ENCODE measurements at regions not wholly inside any gene's neighbourhood (a gene's known extent, or its start where the extent isn't known, plus 50 kb on each side); places are given as distances from the start of the nearest gene placed in this dataset.

- 87 to 92% methylated on average over 3 of the region's 3 CpGs for WGBS, 2 donors
Observed at GRCh38 chr5:157923765-157924164, 64.8 kb upstream of the CLINT1 start.

DNA sequence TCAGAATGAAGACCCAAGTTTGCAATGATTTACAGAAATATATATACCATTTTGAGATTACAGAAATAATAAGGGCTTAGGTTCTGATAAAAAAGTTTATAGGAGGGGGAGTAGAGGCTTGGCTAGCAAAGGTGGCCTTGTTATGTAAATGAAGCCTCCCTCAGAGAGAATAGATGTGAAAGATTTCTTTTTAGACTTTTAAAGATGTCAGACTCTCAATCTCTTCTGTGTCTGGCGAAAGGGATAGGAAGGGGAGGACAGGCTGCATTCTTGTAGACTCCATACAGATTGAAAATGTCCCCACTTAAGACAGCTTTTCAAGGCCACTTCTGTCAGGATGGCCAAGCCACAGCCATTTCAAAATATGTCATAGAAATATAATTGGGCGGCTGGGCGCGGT, 63.1 kb upstream of the CLINT1 start:
- DNase-seq (no peak), ATAC-seq (ENCODE audit: low FRiP score in 2 of 2) (no peak)
- Histone ChIP-seq H3K9me3 (no peaks in the 10 kb centered on the region), H3K27ac (no peak overlapping the region), H3K36me3 (no peaks in the 10 kb centered on the region), H3K4me3 (no peak overlapping the region), H3K27me3 (no peaks in the 10 kb centered on the region), H3K4me1 (peaks cover 22 to 37% (median 30%) of the 10 kb centered on the region in 4 donors)
- no peak for TF ChIP-seq POLR2A (IDR thresholded peaks at IDR 0.05)
- TF ChIP-seq CTCF (IDR thresholded peaks at IDR 0.05) = no peak
- no peak for TF ChIP-seq POLR2AphosphoS5 (IDR thresholded peaks at IDR 0.05)
- no peak for TF ChIP-seq EP300 (IDR thresholded peaks at IDR 0.05)
- 98 to 100% methylated on average over 4 of the region's 4 CpGs for WGBS, 2 donors

More at GRCh38 chr5:157923765-157924164, 64.8 kb upstream of the CLINT1 start:
- no peaks in the 10 kb centered on the region for H3K9me3 ChIP-seq
- H3K27ac ChIP-seq = no peak overlapping the region
- DNase-seq = no peak
- no peaks in the 10 kb centered on the region for H3K27me3 ChIP-seq
- TF ChIP-seq POLR2A (IDR thresholded peaks at IDR 0.05) (no peak), CTCF (IDR thresholded peaks at IDR 0.05) (no peak)
- no peak overlapping the region for H3K4me3 ChIP-seq
- peaks cover 12 to 22% (median 18%) of the 10 kb centered on the region in 4 donors for H3K4me1 ChIP-seq
- ATAC-seq (ENCODE audit: low FRiP score in 2 of 2) = no peak
- no peaks in the 10 kb centered on the region for H3K36me3 ChIP-seq

GRCh38 chr5:157920828-157921170, 61.9 kb upstream of the CLINT1 start:
- Histone ChIP-seq H3K9me3 (no peaks in the 10 kb centered on the region), H3K27me3 (no peaks in the 10 kb centered on the region), H3K4me1 (peaks cover 22 to 46% (median 36%) of the 10 kb centered on the region in 4 donors), H3K4me3 (no peak overlapping the region), H3K36me3 (no peaks in the 10 kb centered on the region), H3K27ac (peak overlapping the region in 2 of 4 donors; percentile 35 to 72)
- TF ChIP-seq EP300 (IDR thresholded peaks at IDR 0.05) = no peak
- TF ChIP-seq POLR2A (IDR thresholded peaks at IDR 0.05) = no peak
- TF ChIP-seq POLR2AphosphoS5 (IDR thresholded peaks at IDR 0.05) = no peak
- TF ChIP-seq CTCF (IDR thresholded peaks at IDR 0.05) = no peak
- WGBS, 2 donors = 66 to 89% methylated on average over 3 of the region's 3 CpGs
- ATAC-seq (ENCODE audit: low FRiP score in 2 of 2) (no peak), DNase-seq (peak in 1 of 2 donors; percentile 65)

- TF ChIP-seq POLR2AphosphoS5 (IDR thresholded peaks at IDR 0.05) (peak; percentile 48 to 57), CTCF (IDR thresholded peaks at IDR 0.05) (no peak), EP300 (IDR thresholded peaks at IDR 0.05) (peak in 2 of 4 donors; percentile 48 to 84), POLR2A (IDR thresholded peaks at IDR 0.05) (peak in 1 of 4 donors; percentile 30)
- Histone ChIP-seq H3K27me3 (no peaks in the 10 kb centered on the region), H3K9me3 (no peaks in the 10 kb centered on the region), H3K36me3 (no peaks in the 10 kb centered on the region), H3K4me3 (peak overlapping the region in 3 of 4 donors; percentile 2 to 21 (median 11)), H3K4me1 (peaks cover 22 to 58% (median 45%) of the 10 kb centered on the region in 4 donors), H3K27ac (peak overlapping the region; percentile 59 to 81 (median 76))
- 15 to 30% methylated on average over 19 of the region's 19 CpGs for WGBS, 2 donors
- DNase-seq (peak in 1 of 2 donors; percentile 84), ATAC-seq (ENCODE audit: low FRiP score in 2 of 2) (peak; percentile 62 to 87)
Observed at GRCh38 chr5:157918811-157919742, 60.1 kb upstream of the CLINT1 start.
